Peyer's patch (tissue), 4 donors: ENCODE measurements at regions not wholly inside any gene's neighbourhood (a gene's known extent, or its start where the extent isn't known, plus 50 kb on each side); places are given as distances from the start of the nearest gene placed in this dataset.

Source experiments
- POLR2A ChIP-seq, 2 donors: fragments of 450-650 bp; IDR thresholded peaks; one replicate each; pipeline ENCODE4 v1.5.1; 2017; ENCODE audit warnings: antibody characterized with exemption in 2 of 2, mild to moderate bottlenecking in 2 of 2, moderate library complexity in 2 of 2
- TF ChIP-seq, protein P1 (sequence below), 6 experiments: fragments of 450-650 bp in 4 of 6; fragments of 200-600 bp in 2 of 6; sonication (generic) in 1 of 6; IDR thresholded peaks; one replicate each; pipeline ENCODE4 v1.5.1; 2017 to 2019; ENCODE audit warnings: antibody characterized with exemption in 6 of 6, mild to moderate bottlenecking in 3 of 6, moderate library complexity in 1 of 6

DNA sequence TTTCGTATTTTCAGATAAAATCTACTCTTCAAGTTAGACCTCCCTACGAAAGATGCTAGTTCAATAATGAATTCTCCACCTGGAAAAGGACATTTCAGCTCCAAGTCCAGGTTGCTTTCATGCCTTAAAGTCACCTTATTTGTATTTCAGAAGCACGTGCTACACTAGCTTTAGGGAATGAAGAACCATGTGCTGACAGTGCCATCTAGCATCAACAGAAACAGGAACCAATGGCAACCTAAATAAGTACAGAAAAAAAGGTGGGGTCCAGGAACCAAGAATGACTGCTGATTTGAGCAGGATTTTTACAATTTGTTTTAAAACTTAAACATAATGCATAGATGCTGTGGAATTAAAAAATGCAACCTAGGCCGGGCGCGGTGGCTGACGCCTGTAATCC, 77.6 kb upstream of the SNRPN start:
- TF ChIP-seq, protein P1, sequence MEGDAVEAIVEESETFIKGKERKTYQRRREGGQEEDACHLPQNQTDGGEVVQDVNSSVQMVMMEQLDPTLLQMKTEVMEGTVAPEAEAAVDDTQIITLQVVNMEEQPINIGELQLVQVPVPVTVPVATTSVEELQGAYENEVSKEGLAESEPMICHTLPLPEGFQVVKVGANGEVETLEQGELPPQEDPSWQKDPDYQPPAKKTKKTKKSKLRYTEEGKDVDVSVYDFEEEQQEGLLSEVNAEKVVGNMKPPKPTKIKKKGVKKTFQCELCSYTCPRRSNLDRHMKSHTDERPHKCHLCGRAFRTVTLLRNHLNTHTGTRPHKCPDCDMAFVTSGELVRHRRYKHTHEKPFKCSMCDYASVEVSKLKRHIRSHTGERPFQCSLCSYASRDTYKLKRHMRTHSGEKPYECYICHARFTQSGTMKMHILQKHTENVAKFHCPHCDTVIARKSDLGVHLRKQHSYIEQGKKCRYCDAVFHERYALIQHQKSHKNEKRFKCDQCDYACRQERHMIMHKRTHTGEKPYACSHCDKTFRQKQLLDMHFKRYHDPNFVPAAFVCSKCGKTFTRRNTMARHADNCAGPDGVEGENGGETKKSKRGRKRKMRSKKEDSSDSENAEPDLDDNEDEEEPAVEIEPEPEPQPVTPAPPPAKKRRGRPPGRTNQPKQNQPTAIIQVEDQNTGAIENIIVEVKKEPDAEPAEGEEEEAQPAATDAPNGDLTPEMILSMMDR (IDR thresholded peaks at IDR 0.05) = no peak
- TF ChIP-seq POLR2A (IDR thresholded peaks at IDR 0.05) = no peak
